SH-SY5Y (cell line): ENCODE measurements at regions not wholly inside any gene's neighbourhood (a gene's known extent, or its start where the extent isn't known, plus 50 kb on each side); places are given as distances from the start of the nearest gene placed in this dataset.

Experiments
- GATA2 ChIP-seq: IDR thresholded peaks from 2 replicates; pipeline ENCODE4 v1.6.1; 2011; ENCODE audit warnings: mild to moderate bottlenecking, low read depth, low read length
- GATA3 ChIP-seq: IDR thresholded peaks from 2 replicates; pipeline ENCODE4 v1.6.1; 2011; ENCODE audit warnings: low read depth, mild to moderate bottlenecking, low read length, moderate library complexity

- TF ChIP-seq GATA3 (no peak), GATA2 (no peak)
These were observed 315.6 kb downstream of the SEC14L1 start for GRCh38 chr17:77456271-77456950.
